GM18907 (cell line): ENCODE measurements at regions not wholly inside any gene's neighbourhood (a gene's known extent, or its start where the extent isn't known, plus 50 kb on each side); places are given as distances from the start of the nearest gene placed in this dataset.
"Not testable (repeated sequence)": the region's sequence is repeated elsewhere in the genome, so short reads cannot be mapped to it uniquely, and the experiment has no call there.

Source experiments
- ATAC-seq: cut with Tn5 transposase; IDR thresholded peaks from one replicate; pipeline ENCODE4 v1.9.1; 2021; ENCODE audit warnings: mild to moderate bottlenecking, moderate library complexity; ENCODE audit not compliant: unreplicated experiment

- no peak for ATAC-seq
Observed at GRCh38 chr12:89072294-89073026, 279.8 kb downstream of the DUSP6 start.

- no peak for ATAC-seq
Observed at GRCh38 chr12:89070603-89071002, 281.7 kb downstream of the DUSP6 start.

GRCh38 chr12:89069431-89069830, 282.9 kb downstream of the DUSP6 start:
- no peak for ATAC-seq

GRCh38 chr12:89067421-89068187, 284.7 kb downstream of the DUSP6 start:
- ATAC-seq, result no peak

- peak; percentile 47 for ATAC-seq
Observed at GRCh38 chr12:89064780-89065179, 287.5 kb downstream of the DUSP6 start.

GRCh38 chr12:89064151-89064550, 288.1 kb downstream of the DUSP6 start:
- ATAC-seq, result no peak

- ATAC-seq, result peak; percentile 96
Observed at GRCh38 chr12:89062996-89063395, 289.3 kb downstream of the DUSP6 start.

- no peak for ATAC-seq
Observed at GRCh38 chr12:89059721-89060541, 292.4 kb downstream of the DUSP6 start.

- no peak for ATAC-seq
Observed at GRCh38 chr12:89059056-89059455, 293.2 kb downstream of the DUSP6 start.

- ATAC-seq, result no peak
Observed at GRCh38 chr12:89058402-89058801, 293.9 kb downstream of the DUSP6 start.

GRCh38 chr12:89053817-89054216, 298.5 kb downstream of the DUSP6 start:
- not testable (repeated sequence) for ATAC-seq

GRCh38 chr12:89051065-89051677, 301.1 kb downstream of the DUSP6 start:
- peak; percentile 81 for ATAC-seq

GRCh38 chr12:89047856-89048418, 304.4 kb downstream of the DUSP6 start:
- ATAC-seq, result no peak

- no peak for ATAC-seq
Observed at GRCh38 chr12:89041078-89041477, 311.2 kb downstream of the DUSP6 start.

GRCh38 chr12:89040146-89040964, 311.9 kb downstream of the DUSP6 start:
- peak; percentile 99 for ATAC-seq

- ATAC-seq, result no peak
Observed at GRCh38 chr12:89038831-89039512, 313.3 kb downstream of the DUSP6 start.

- no peak for ATAC-seq
Observed at GRCh38 chr12:89033062-89033461, 319.2 kb downstream of the DUSP6 start.

GRCh38 chr12:89029961-89030360, 322.3 kb downstream of the DUSP6 start:
- ATAC-seq, result no peak

- ATAC-seq, result no peak
Observed at GRCh38 chr12:89024580-89024979, 327.7 kb downstream of the DUSP6 start.
